DMS 273 (cell line): ENCODE measurements at regions not wholly inside any gene's neighbourhood (a gene's known extent, or its start where the extent isn't known, plus 50 kb on each side); places are given as distances from the start of the nearest gene placed in this dataset.

Experiments
- DNase-seq: peaks from one replicate; lab custom pipeline; 2025; ENCODE audit not compliant: unreplicated experiment; lab: John Stamatoyannopoulos, UW

DNA sequence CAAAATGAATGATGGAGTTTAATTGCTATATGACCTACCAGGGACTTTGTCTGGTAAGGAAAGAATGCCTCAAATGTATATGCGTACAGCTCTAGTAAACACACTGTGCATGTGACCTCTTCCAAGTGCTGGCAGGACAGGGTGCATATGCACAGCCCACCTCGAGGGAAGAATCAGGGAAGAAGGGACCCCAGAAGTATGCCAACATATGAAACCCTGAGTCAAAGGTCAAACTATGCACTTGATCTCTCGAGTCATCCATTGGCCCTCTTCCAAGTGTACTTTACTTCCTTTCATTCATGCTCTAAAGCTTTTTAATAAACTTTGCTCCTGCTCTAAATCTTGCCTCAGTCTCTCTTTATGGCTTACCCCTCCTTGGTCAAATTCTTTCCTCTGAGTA, 804.6 kb upstream of the COX7C start:
- no peak for DNase-seq

DNA sequence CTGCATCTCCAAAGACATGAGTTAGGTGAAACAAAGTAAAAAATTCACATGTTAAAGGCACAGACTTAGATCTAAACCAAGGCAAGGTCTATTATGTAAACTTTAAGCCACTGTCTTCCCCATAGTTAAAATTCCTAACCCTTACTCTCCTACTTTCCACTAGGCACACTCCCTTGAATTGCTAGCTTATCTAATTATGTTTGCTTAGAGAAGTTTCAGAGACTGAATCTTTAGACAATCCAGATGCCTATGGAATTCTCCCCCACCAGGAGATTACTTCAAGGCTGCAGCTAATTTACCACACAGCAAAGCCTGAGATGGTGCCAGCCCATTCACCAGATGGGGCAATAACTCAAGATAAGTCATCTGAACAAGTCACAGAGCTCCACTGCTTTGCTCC, 803.1 kb upstream of the COX7C start:
- DNase-seq: no peak

DNA sequence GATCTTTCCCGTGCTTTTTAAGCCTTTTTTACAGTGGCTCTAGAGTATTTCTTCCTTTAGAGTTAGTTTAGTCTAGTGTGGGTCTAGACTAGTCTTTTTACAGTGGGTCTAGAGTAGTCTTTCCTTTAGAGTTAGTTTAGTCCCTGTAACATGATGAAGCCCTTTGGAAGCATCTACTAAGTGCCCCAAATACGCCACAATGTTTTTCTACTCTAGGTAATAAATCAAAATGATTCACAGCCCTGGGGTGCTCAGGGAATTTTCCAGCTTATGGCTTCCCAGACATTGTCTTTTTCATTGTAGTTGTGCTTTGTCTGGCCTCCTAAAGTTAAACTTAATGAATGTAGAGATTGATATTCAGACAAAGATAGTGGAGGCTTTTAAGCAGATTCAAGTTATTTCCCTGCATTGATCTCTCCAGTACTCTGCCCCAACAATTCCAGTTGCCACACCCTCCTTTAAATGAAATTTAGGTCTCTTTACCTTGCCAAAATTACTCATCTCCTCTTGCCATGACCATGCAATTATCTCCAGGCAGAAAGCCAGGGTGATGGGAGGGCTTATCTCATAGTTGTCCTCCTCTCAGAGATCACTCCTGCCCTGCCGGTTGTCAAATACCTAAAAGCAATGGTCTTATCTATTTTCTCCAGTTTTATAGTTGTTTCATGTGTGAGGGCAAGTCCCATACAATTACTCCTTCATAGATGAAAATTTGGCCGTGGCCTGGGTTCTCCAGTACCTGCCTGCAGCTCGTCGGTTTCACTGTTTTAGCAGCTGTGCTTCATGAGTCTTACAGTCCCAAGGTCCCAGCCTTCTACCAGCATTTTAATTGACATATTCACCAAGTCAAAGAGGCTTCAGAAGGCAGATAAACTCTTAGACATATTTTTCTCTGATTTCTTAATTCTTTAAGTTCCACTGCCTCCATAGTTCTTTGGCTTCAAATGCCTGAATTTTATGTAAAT, 794.0 kb upstream of the COX7C start:
- no peak for DNase-seq

DNA sequence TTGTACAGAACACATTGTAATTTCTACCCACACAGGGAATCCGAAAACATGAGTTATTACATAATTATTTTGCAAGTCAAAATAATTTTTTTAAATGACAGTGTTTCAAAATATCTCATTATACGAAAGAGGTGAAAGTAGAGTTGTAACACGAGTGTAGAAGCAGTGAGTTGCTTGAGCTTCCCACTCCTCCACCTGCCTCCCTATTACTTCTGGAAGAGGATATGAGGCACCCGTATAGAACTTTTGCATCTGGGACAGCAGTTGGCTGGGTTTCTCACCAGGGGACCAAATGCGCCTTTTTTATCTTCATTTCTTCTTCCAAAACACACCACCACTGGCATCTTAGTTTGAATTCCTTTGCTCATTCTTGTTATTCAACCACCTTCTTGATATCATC, 779.0 kb upstream of the COX7C start:
- no peak for DNase-seq

DNA sequence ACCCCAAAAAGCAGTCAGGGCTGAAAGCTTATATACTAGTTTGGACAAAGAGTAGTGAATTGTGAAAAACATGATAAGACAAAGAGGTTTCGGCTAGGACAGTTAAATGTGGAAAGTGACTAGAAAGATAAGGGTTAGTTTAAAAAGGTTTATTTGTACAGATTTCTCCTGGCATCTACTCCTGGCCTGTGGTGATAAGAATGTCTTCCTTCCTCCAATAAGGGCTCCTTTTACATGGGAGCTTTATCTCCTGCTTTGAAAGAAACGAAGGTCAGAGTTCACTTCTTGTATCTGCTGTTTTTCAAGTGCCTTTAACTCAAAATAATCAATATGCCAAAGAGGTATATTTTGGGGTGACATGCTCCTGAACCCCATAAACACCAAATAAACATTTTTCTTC, 776.1 kb upstream of the COX7C start:
- no peak for DNase-seq

DNA sequence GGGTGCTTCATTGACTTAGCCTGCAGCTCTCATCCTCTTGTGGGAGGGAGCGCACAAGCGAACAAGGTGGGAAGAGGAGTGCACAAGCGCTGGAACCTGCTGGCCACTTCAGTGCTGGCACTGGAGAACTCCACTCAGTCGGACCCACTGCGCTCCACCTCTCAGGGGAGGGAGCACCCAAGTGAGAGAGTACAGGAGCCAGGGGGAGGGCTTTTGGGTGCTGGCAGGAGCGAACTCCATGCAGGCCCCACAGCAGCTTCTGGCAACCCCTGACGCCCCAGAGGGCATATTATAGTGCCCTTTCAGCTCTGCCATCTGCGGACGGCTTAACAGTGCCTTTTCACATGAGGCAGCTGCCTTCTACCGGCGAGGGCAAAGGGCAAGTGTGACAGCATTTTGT, 774.2 kb upstream of the COX7C start:
- DNase-seq: no peak

DNA sequence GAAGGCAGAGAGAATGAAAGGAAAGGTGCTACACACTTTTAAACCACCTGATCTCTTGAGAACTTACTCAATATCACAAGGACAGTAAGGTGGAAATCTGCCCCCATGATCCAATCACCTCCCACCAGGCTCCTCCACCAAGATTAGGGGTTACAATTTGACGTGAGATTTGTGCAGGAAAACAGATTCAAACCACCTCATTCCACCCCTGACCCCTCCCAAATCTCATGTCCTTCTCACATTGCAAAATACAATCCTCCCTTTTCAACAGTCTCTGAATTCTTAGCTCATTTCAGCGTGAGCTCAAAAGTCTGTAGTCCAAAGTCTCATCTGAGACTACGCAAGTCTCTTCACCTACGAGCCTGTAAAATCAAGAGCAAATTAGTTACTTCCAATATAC, 768.3 kb upstream of the COX7C start:
- DNase-seq: no peak

DNA sequence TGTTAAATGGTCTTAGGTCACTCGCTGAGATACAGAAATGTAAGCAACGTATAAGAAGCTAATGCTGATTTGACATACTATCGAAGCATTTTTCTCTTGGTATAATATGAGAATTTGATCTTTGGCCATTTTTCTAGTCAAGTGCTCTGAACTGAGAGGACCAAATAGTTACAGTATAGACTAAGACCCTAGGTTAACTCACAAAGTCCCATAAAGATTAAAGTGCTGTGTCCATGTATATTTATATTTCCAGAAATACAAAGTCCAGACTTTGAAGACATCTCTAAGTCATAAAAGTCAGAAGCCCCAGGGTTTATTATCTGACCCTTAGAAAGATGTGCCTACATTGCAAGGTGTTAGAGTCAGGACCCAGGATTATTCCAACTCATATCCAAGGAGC, 752.4 kb upstream of the COX7C start:
- no peak for DNase-seq

DNA sequence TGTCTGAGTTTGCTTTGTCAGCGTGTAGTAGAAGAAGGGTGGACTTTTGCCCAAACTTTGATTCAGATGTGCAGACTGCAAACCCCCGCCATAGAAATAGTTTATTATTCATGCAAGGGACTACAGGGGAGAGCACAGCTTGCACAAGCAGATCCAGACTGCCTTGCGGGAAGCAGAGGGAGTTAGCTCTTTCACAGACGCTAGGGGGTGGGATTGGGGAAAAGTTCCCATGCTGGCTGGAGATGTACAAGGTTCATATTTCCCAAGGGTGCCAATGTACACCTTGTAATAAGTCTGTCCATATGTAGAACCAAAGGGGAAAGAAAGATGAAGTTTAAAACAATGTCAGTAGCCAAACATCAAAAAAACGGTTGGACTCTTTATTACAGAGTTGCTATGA, 749.7 kb upstream of the COX7C start:
- no peak for DNase-seq

DNA sequence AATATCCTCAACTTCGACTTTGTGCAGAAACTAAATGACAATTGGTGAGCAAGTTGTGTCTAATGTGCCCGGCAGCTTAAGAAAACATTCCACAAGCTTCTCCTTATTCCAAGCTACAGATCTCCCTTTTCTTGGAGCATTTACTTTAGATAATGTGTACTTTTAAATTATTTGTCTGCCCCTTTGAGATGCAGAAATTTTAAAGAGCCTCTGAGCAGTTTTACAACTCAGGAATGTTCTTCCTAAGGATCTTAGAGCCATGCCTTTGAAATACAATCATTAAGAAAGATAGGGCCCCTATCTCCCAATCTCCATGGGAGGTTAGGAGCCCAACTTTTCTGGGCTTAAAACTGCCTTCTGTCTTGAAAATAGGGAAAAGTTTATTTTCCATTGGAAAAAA, 723.7 kb upstream of the COX7C start:
- DNase-seq: no peak

DNA sequence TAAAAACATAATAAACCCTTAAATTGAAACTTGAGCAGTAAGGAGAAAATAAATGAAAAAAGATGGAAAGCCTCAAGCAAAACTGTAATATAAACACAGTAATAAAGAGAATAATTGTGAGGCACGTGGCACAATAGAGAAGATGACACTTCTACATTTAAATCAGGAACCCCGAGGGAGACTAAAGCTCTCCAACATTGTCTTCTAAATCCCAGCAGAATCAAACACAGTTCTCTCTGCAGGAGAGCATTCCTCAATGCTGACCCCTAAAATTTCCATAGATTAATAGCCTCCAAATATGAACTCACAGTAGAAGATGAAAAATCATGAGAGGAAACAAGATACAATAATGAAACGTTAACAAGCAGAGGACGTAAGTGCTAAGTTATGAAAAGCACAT, 721.2 kb upstream of the COX7C start:
- no peak for DNase-seq

DNA sequence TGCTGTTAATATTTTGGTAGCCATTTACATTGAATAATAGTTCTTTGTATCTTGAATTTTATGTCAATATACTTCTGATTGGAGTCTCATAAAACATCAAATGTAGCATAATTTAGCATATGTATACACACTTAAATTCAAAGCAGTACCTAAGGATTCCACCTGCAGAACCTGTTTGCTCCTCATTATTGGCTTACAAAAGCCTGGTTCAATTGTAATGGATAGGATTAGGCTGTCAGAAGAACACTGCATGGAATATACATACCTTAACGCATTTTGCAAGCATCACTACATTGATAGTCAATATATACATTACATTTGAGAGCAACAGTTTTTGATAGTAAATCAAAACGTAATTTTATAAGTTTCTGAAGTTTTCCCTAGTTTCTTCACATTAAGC, 711.3 kb upstream of the COX7C start:
- DNase-seq: no peak

DNA sequence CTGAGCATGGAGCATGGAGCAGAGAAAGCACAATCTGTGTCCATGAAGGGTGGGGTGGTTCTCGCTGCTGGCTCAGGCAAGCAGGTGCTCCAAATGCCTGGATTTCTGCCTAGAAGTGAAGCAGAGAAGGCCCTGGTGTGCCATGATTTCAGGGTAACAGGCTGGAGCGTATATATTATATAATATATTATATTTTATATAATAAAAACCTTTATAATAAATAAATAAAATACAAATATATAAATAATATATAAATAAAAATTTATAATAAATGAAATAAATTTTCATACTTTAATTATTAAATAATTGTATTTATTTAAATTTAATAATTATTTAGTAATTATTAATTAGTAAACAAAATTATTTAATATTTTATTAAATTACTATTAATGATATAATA, 707.4 kb upstream of the COX7C start:
- DNase-seq: no peak

DNA sequence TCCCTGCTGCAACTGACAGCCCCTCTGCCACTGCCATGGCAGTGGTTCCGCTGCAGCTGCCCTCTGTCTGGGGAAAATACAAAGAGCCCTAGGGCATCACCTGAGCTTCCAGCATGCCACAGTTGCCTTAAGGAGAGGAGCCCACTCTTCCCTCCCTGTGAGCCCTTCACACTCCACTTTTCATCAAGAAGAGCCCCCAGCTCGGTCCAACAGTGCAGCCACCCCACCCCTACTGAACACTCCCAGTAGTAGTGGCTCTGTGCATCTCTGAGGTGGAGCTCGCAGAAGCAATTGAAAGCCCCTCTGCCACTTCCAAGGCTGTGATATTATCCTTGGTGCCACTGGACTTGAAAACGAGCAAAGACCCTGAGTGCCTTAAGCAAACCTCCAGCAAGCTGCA, 696.8 kb upstream of the COX7C start:
- no peak for DNase-seq

DNA sequence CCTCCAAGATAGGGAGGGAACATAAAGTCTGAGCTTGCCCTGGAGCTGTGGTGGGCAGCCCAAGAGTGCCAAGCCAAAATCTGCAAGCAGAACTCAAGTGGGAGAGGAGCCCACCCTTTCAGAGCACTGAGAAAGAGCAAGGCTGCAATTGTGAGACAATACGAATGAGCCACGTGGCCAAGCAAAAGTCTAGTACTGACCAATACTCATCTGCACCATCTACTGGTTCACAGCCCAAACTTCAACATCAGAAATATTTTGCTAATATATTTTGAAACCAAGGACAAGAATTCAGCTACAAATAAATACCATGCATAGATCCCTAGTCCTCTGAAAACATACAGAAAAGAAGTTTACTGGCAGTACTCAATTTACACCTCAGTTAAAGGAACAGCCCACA, 696.2 kb upstream of the COX7C start:
- peak; percentile 7 for DNase-seq

DNA sequence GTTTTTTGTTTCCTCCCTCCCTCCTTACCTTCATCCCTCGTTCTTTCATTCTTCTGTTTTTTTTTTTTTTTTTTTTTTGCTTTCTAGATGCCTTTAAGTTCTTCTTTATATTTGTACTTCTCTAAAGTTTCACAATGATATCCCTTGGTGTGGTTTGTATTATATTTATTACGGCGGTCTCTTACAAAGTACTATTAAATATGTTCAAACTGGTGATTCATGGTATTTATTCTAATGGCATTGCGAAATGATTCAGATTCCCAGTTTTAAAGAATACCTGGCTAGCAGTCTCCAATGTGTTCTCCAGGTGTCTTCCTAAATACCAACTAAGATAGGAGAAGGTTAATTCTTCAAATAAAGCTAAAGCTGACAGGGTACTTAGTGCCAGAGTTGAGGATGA, 690.1 kb upstream of the COX7C start:
- no peak for DNase-seq

DNA sequence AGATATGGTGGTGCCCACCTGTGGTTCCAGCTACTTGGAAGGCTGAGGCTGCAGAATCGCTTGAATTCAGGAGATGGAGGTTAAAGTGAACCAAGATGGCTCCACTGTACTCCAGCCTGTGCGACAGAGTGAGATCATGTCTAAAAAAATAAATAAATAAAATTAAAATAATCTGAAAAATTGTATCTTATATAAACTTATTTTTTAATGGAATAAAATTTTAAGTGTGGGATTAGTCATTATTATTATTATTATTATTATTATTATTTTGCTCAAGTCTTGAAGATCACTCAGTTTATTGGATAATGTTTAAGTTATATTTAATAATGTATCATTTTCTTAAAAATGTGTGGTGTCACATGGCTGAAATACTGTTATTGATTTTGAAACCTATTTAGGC, 688.0 kb upstream of the COX7C start:
- DNase-seq: no peak

DNA sequence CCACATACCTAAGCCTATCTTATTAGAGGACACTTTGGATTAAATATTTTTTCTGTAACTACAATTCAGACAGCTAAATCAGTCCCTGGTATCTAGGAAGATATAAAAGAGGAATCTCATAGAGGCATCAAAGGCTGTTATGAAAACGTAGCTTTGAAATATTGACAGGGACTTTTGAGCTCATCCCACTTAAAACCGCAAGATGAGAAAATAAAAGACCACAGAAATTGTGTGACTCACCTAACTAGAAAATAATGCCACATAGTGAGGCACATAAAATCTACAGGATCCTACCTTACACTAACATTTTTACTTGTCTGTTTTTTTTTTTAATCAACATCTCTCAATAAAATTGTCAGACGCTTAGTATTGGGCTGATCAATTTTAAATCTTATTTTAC, 686.5 kb upstream of the COX7C start:
- no peak for DNase-seq

DNA sequence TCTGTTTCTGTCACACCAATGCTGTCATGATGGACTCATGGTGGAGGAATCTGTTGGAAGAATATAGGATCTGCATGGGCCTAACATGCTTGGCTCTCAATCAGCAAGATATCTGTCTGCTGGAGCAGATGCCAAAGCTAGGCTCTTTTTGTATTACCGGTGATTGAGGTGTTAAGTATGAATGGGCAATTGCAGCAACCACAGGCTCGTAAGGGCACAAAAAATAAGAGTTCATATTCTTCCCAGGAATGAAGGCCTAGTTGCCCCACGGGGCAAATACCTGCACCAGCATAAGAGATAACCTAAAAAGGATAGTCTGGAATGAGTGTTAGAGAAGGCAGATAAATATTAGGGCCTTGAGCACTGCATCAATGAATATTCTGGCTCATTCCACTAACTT, 679.5 kb upstream of the COX7C start:
- no peak for DNase-seq

DNA sequence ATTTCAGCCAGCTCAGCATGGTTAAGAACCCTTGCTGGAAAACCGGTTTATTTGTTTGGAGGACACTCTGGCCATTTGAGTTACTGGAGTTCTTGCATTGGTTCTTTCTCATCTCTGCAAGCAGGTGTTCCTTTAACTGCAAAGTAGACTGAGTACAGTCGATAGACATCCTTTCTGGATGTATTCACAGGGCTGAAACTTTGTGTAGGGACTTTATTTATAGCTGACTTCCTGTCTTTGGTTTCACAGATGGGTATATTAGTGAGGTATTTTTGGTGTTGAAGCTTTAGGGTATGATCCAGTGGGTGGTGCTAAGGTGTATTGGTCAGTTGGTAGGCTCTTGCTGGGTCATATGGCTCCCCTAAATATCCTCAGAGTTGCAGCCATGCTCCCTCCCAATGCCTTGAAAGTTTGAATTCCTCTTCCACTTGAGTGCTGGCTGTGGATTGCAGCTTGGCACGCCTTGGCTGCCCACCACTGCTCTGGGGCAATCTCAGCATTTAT, 666.0 kb upstream of the COX7C start:
- no peak for DNase-seq

DNA sequence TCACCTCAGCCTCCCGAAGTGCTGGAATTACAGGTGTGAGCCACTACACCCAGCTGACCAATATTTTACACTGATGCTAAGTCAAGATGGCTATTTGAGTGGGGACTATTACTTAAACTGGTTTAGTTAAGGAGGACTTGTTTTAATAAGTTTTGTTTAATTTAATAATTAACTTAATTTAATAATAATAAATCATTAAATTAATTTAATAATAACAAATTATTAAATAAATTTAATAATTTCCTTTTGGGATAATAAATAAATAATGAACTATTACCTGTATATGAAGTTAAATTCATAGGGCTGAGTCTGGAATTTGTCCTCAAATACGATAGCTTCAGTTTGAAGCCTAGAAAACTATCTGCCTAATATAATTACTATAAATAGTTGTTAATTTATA, 665.1 kb upstream of the COX7C start:
- no peak for DNase-seq

DNA sequence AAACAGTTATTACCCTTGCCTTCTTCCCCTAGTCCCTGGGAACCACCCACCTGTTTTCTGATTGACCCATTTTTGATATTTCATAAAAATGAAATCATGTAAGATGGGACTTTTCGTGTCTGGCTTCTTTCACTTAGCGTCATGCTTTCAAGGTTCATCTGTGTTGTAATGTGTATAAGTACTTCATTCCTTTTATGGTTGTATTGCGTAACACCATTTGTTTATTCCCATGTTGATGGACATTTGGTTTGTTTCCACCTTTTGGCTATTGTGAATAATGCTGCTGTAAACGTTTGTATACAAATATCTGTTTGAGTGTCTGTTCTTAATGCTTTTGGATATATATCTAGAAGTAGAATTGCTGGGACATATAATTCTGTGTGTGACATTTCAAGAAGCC, 650.1 kb upstream of the COX7C start:
- DNase-seq: no peak

DNA sequence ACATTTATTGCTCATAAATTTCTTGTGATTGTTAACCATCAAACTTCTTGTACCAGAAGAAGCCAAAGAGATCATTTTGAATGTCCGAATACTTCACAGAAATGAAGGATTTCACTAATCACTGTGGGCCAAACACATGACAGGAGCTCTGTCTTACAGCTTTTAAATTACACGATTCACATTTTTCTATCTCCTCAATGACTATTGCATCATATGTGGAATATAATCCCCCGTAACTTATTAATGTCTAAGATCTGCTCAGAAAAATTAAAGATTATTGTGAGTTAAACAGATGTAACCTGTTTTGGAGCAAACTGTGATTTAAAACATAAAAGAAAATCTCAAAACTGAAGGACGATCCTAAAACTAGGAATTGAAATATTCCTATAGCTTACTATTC, 645.2 kb upstream of the COX7C start:
- no peak for DNase-seq
